ENCODE measurements at regions not wholly inside any gene's neighbourhood (a gene's known extent, or its start where the extent isn't known, plus 50 kb on each side); places are given as distances from the start of the nearest gene placed in this dataset.
"Not testable (repeated sequence)": the region's sequence is repeated elsewhere in the genome, so short reads cannot be mapped to it uniquely, and the experiment has no call there.

- no peak for DNase-seq
Measured at GRCh38 chr3:6467186-6467585, 393.7 kb upstream of the GRM7 start.

- DNase-seq = no peak
Measured at GRCh38 chr3:6468589-6468988, 392.3 kb upstream of the GRM7 start.

GRCh38 chr3:6471744-6472143 lies 389.2 kb upstream of the GRM7 start:
- DNase-seq = no peak

GRCh38 chr3:6490487-6491327 lies 370.2 kb upstream of the GRM7 start:
- DNase-seq = not testable (repeated sequence)

- DNase-seq = no peak
Measured at GRCh38 chr3:6491768-6492167, 369.1 kb upstream of the GRM7 start.

GRCh38 chr3:6492306-6492705 lies 368.6 kb upstream of the GRM7 start:
- no peak for DNase-seq

GRCh38 chr3:6498944-6499343 lies 362.0 kb upstream of the GRM7 start:
- not testable (repeated sequence) for DNase-seq

- no peak for DNase-seq
Measured at GRCh38 chr3:6504347-6504746, 356.6 kb upstream of the GRM7 start.

GRCh38 chr3:6504834-6505233 lies 356.1 kb upstream of the GRM7 start:
- no peak for DNase-seq

- no peak for DNase-seq
Measured at GRCh38 chr3:6508410-6508759, 352.5 kb upstream of the GRM7 start.

GRCh38 chr3:6509576-6509975 lies 351.3 kb upstream of the GRM7 start:
- DNase-seq = no peak

GRCh38 chr3:6510713-6511112 lies 350.2 kb upstream of the GRM7 start:
- DNase-seq = no peak

GRCh38 chr3:6512172-6512800 lies 348.6 kb upstream of the GRM7 start:
- no peak for DNase-seq

- no peak for DNase-seq
Measured at GRCh38 chr3:6516143-6516542, 344.8 kb upstream of the GRM7 start.

- DNase-seq = no peak
Measured at GRCh38 chr3:6516694-6517093, 344.2 kb upstream of the GRM7 start.

GRCh38 chr3:6518709-6519345 lies 342.1 kb upstream of the GRM7 start:
- no peak for DNase-seq

- DNase-seq = no peak
Measured at GRCh38 chr3:6521369-6522113, 339.4 kb upstream of the GRM7 start.

- no peak for DNase-seq
Measured at GRCh38 chr3:6522191-6522590, 338.7 kb upstream of the GRM7 start.

- DNase-seq = no peak
Measured at GRCh38 chr3:6523043-6523442, 337.9 kb upstream of the GRM7 start.

GRCh38 chr3:6524479-6524878 lies 336.4 kb upstream of the GRM7 start:
- no peak for DNase-seq

GRCh38 chr3:6526321-6526720 lies 334.6 kb upstream of the GRM7 start:
- DNase-seq = no peak

- no peak for DNase-seq
Measured at GRCh38 chr3:6526861-6527260, 334.1 kb upstream of the GRM7 start.

GRCh38 chr3:6528951-6529350 lies 332.0 kb upstream of the GRM7 start:
- DNase-seq = no peak

- DNase-seq = no peak
Measured at GRCh38 chr3:6531153-6531552, 329.8 kb upstream of the GRM7 start.

Data from CD4-positive, alpha-beta T cell treated with Interleukin-4 for 4 hours (primary cell).